ENCODE measurements at regions not wholly inside any gene's neighbourhood (a gene's known extent, or its start where the extent isn't known, plus 50 kb on each side); places are given as distances from the start of the nearest gene placed in this dataset.

DNA sequence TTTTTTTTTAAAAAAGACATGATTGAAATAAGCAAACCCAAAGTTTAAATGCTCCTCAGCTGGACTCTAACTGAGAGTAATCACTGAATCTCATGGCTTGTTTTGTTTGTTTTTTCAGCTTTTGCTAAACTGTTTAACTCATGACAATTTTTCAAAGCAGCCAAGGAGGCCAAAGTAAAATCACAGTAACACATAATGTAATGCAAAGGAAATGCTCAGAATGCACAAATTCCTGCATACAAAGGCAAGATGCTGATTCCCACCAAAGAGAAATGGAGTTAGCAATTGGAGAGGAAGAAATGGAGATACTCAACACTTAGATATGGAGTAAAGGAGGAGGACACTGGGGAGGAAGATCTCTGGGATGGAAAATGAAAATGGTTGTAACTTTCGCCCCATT is 126.2 kb upstream of the SOX5 start:
- TF ChIP-seq POLR2A (IDR thresholded peaks at IDR 0.05) = no peak
- TF ChIP-seq, protein P1, sequence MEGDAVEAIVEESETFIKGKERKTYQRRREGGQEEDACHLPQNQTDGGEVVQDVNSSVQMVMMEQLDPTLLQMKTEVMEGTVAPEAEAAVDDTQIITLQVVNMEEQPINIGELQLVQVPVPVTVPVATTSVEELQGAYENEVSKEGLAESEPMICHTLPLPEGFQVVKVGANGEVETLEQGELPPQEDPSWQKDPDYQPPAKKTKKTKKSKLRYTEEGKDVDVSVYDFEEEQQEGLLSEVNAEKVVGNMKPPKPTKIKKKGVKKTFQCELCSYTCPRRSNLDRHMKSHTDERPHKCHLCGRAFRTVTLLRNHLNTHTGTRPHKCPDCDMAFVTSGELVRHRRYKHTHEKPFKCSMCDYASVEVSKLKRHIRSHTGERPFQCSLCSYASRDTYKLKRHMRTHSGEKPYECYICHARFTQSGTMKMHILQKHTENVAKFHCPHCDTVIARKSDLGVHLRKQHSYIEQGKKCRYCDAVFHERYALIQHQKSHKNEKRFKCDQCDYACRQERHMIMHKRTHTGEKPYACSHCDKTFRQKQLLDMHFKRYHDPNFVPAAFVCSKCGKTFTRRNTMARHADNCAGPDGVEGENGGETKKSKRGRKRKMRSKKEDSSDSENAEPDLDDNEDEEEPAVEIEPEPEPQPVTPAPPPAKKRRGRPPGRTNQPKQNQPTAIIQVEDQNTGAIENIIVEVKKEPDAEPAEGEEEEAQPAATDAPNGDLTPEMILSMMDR (IDR thresholded peaks at IDR 0.05) = no peak
